GM12865 (cell line): ENCODE measurements at regions not wholly inside any gene's neighbourhood (a gene's known extent, or its start where the extent isn't known, plus 50 kb on each side); places are given as distances from the start of the nearest gene placed in this dataset.

Source experiments
- DNase-seq: peaks from one replicate; pipeline ENCODE4 v3.0.0; 2010; ENCODE audit warnings: low read depth
- H3K4me3 ChIP-seq: 2 replicates; pipeline ENCODE4 v1.5.1; 2011; ENCODE audit warnings: mild to moderate bottlenecking, low read depth, low read length, control low read depth
- CTCF ChIP-seq: IDR thresholded peaks from 2 replicates; pipeline ENCODE4 v1.5.1; 2011; ENCODE audit warnings: low read length, control low read depth, low read depth, inconsistent platforms; ENCODE audit not compliant: insufficient read depth; ENCODE audit errors: missing control alignments

- TF ChIP-seq CTCF, result no peak
- no peak overlapping the region for H3K4me3 ChIP-seq
- DNase-seq, result no peak
These were observed 149.2 kb downstream of the C12orf75 start for GRCh38 chr12:105479710-105480109.

- DNase-seq, result no peak
- no peak for TF ChIP-seq CTCF
- no peak overlapping the region for H3K4me3 ChIP-seq
These were observed 149.7 kb downstream of the C12orf75 start for GRCh38 chr12:105480162-105480561.

GRCh38 chr12:105481392-105482300 lies 151.2 kb downstream of the C12orf75 start:
- no peak for DNase-seq
- no peak overlapping the region for H3K4me3 ChIP-seq
- TF ChIP-seq CTCF, result no peak

- no peak for TF ChIP-seq CTCF
- no peak overlapping the region for H3K4me3 ChIP-seq
- DNase-seq, result no peak
These were observed 152.5 kb downstream of the C12orf75 start for GRCh38 chr12:105482951-105483350.

GRCh38 chr12:105483691-105484090 lies 153.2 kb downstream of the C12orf75 start:
- DNase-seq, result no peak
- H3K4me3 ChIP-seq, result no peak overlapping the region
- TF ChIP-seq CTCF, result no peak

- no peak for DNase-seq
- TF ChIP-seq CTCF, result no peak
These were observed 154.9 kb downstream of the C12orf75 start for GRCh38 chr12:105485321-105485910.

More at GRCh38 chr12:105485321-105485910, 154.9 kb downstream of the C12orf75 start:
- no peak overlapping the region for H3K4me3 ChIP-seq
